GM19455 (cell line): ENCODE measurements at regions not wholly inside any gene's neighbourhood (a gene's known extent, or its start where the extent isn't known, plus 50 kb on each side); places are given as distances from the start of the nearest gene placed in this dataset.
"Not testable (repeated sequence)": the region's sequence is repeated elsewhere in the genome, so short reads cannot be mapped to it uniquely, and the experiment has no call there.

Experiments
- ATAC-seq: cut with Tn5 transposase; IDR thresholded peaks from one replicate; pipeline ENCODE4 v1.9.1; 2021; ENCODE audit not compliant: unreplicated experiment

GRCh38 chr5:118491351-118491750 lies 497.0 kb downstream of the DTWD2 start:
- ATAC-seq = no peak

GRCh38 chr5:118486647-118487225 lies 501.6 kb downstream of the DTWD2 start:
- ATAC-seq = no peak

- ATAC-seq = no peak
These were observed 509.1 kb downstream of the DTWD2 start for GRCh38 chr5:118479285-118479684.

GRCh38 chr5:118478852-118479251 lies 509.5 kb downstream of the DTWD2 start:
- ATAC-seq = no peak

- no peak for ATAC-seq
These were observed 520.3 kb downstream of the DTWD2 start for GRCh38 chr5:118468085-118468484.

- no peak for ATAC-seq
These were observed 521.2 kb downstream of the DTWD2 start for GRCh38 chr5:118467103-118467502.

- ATAC-seq = no peak
These were observed 521.9 kb downstream of the DTWD2 start for GRCh38 chr5:118466418-118466817.

GRCh38 chr5:118462276-118462675 lies 526.1 kb downstream of the DTWD2 start:
- ATAC-seq = not testable (repeated sequence)

- no peak for ATAC-seq
These were observed 526.9 kb downstream of the DTWD2 start for GRCh38 chr5:118461436-118461835.

GRCh38 chr5:118459490-118459889 lies 528.9 kb downstream of the DTWD2 start:
- no peak for ATAC-seq

- no peak for ATAC-seq
These were observed 532.3 kb downstream of the DTWD2 start for GRCh38 chr5:118456085-118456484.

- no peak for ATAC-seq
These were observed 536.6 kb downstream of the DTWD2 start for GRCh38 chr5:118451697-118452247.

GRCh38 chr5:118450554-118451332 lies 537.6 kb downstream of the DTWD2 start:
- no peak for ATAC-seq

- no peak for ATAC-seq
These were observed 541.0 kb downstream of the DTWD2 start for GRCh38 chr5:118447350-118447749.

- no peak for ATAC-seq
These were observed 546.4 kb downstream of the DTWD2 start for GRCh38 chr5:118441956-118442355.

GRCh38 chr5:118441034-118441433 lies 547.3 kb downstream of the DTWD2 start:
- no peak for ATAC-seq

GRCh38 chr5:118440496-118440895 lies 547.9 kb downstream of the DTWD2 start:
- no peak for ATAC-seq

- no peak for ATAC-seq
These were observed 548.5 kb downstream of the DTWD2 start for GRCh38 chr5:118439831-118440230.

- no peak for ATAC-seq
These were observed 553.2 kb downstream of the DTWD2 start for GRCh38 chr5:118435131-118435530.

GRCh38 chr5:118434522-118434921 lies 553.8 kb downstream of the DTWD2 start:
- ATAC-seq = no peak

- ATAC-seq = no peak
These were observed 558.3 kb downstream of the DTWD2 start for GRCh38 chr5:118430076-118430475.

GRCh38 chr5:118407958-118408357 lies 580.4 kb downstream of the DTWD2 start:
- ATAC-seq = no peak
